NT2/D1 (cell line): ENCODE measurements at regions not wholly inside any gene's neighbourhood (a gene's known extent, or its start where the extent isn't known, plus 50 kb on each side); places are given as distances from the start of the nearest gene placed in this dataset.

Experiments
- SUZ12 ChIP-seq: IDR thresholded peaks from 2 replicates; pipeline ENCODE4 v1.6.1; 2011; ENCODE audit not compliant: insufficient read length, insufficient read depth; ENCODE audit errors: extremely low read depth
- ZNF274 ChIP-seq: IDR thresholded peaks from 2 replicates; pipeline ENCODE4 v1.6.1; 2011; ENCODE audit warnings: mild to moderate bottlenecking, low read depth, low read length

- no peak for TF ChIP-seq SUZ12
- TF ChIP-seq ZNF274: no peak
These were observed 50.1 kb upstream of the SYTL5 start for GRCh38 chrX:37956223-37956622.
